OCI-LY7 (cell line): ENCODE measurements at regions not wholly inside any gene's neighbourhood (a gene's known extent, or its start where the extent isn't known, plus 50 kb on each side); places are given as distances from the start of the nearest gene placed in this dataset.

Source experiments
- CTCF ChIP-seq: fragments of 200-600 bp; sonication (generic); conservative IDR thresholded peaks from 2 replicates; pipeline ENCODE4 v1.5.1; 2014; ENCODE audit warnings: mild to moderate bottlenecking, antibody characterized with exemption, low read length, moderate library complexity, mixed read lengths
- EZH2phosphoT487 ChIP-seq: fragments of 200-600 bp; sonication (generic); IDR thresholded peaks from 2 replicates; pipeline ENCODE4 v1.6.1; 2018; ENCODE audit warnings: low read depth, borderline replicate concordance, mild to moderate bottlenecking, mixed run types, antibody characterized with exemption, low read length, moderate library complexity, mixed read lengths

- TF ChIP-seq CTCF (no peak), EZH2phosphoT487 (no peak)
Measured at GRCh38 chr15:61309617-61310016, 80.5 kb upstream of the RORA start.
